PC-9 (cell line): ENCODE measurements at regions not wholly inside any gene's neighbourhood (a gene's known extent, or its start where the extent isn't known, plus 50 kb on each side); places are given as distances from the start of the nearest gene placed in this dataset.

Experiments
- BruUV-seq: library from RNA; stranded (reverse); fragments of 400-500 nt; replicated peaks from 2 replicates; lab custom pipeline; 2021; lab: Mats Ljungman, UMichigan
- CTCF ChIA-PET: fragments of 300-600 bp; sonication (Branson Sonifier 250); formaldehyde crosslinking; loops from one replicate; lab custom pipeline; 2022; ENCODE audit warnings: antibody characterized with exemption; lab: Charles Lee
- POLR2A ChIA-PET: fragments of 300-600 bp; sonication (Branson Sonifier 250); formaldehyde crosslinking; loops from one replicate; lab custom pipeline; 2022; ENCODE audit warnings: antibody characterized with exemption; ENCODE audit not compliant: unreplicated experiment; lab: Charles Lee
- DNase-seq, 2 experiments: peaks; one replicate each; pipeline versions ENCODE4 v3.0.0 to v3.0.0-alpha.2; 2015 to 2022; ENCODE audit warnings: mixed read lengths in 1 of 2
- H2AFZ ChIP-seq: fragments of 200-600 bp; sonication (generic); 2 replicates; pipeline ENCODE4 v1.8.1; 2017; ENCODE audit warnings: antibody characterized with exemption
- H3F3A ChIP-seq: fragments of 200-600 bp; sonication (generic); 2 replicates; pipeline ENCODE4 v1.8.1; 2017; ENCODE audit warnings: antibody characterized with exemption, mild to moderate bottlenecking, low read depth; ENCODE audit not compliant: insufficient read depth
- H3K27ac ChIP-seq: fragments of 200-600 bp; sonication (generic); 2 replicates; pipeline ENCODE4 v1.6.1; 2016; ENCODE audit warnings: mixed run types
- H3K27me3 ChIP-seq: fragments of 200-600 bp; sonication (generic); 2 replicates; pipeline ENCODE4 v1.6.1; 2016; ENCODE audit warnings: low read depth, mixed run types; ENCODE audit not compliant: insufficient read depth
- H3K36me3 ChIP-seq: fragments of 200-600 bp; sonication (generic); 2 replicates; pipeline ENCODE4 v1.6.1; 2016; ENCODE audit warnings: low read depth, mixed run types
- H3K4me1 ChIP-seq: fragments of 200-600 bp; sonication (generic); replicated peaks from 2 replicates; pipeline ENCODE4 v1.6.1; 2016; ENCODE audit warnings: mixed run types; ENCODE audit not compliant: insufficient read depth
- H3K4me2 ChIP-seq: fragments of 200-600 bp; sonication (generic); 2 replicates; pipeline ENCODE4 v1.6.1; 2017; ENCODE audit warnings: mixed run types
- H3K4me3 ChIP-seq: fragments of 200-600 bp; sonication (generic); 2 replicates; pipeline ENCODE4 v1.6.1; 2016; ENCODE audit warnings: mixed run types
- H3K79me2 ChIP-seq: fragments of 200-600 bp; sonication (generic); 2 replicates; pipeline ENCODE4 v1.6.1; 2017; ENCODE audit warnings: low read depth, mixed run types
- H3K9me2 ChIP-seq: fragments of 200-600 bp; sonication (generic); 2 replicates; pipeline ENCODE4 v1.8.1; 2017; ENCODE audit warnings: mild to moderate bottlenecking; ENCODE audit not compliant: insufficient read depth
- H3K9me3 ChIP-seq: fragments of 200-600 bp; sonication (generic); 2 replicates; pipeline ENCODE4 v1.8.1; 2016; ENCODE audit warnings: low read depth; ENCODE audit not compliant: insufficient read depth
- H4K20me1 ChIP-seq: fragments of 200-600 bp; sonication (generic); 2 replicates; pipeline ENCODE4 v1.8.1; 2017; ENCODE audit not compliant: insufficient read depth
- EZH2 ChIP-seq: fragments of 200-600 bp; sonication (generic); IDR thresholded peaks from 2 replicates; pipeline ENCODE4 v1.8.0; 2017; ENCODE audit warnings: antibody characterized with exemption, low read depth
- intact Hi-C: fragments of 100-400 bp; cut with micrococcal nuclease; formaldehyde crosslinking; loops from one replicate; pipeline ENCODE4 v1.10.0; 2022; ENCODE audit not compliant: unreplicated experiment
- TF ChIP-seq, protein P1 (sequence below): fragments of 200-600 bp; sonication (generic); conservative IDR thresholded peaks from 2 replicates; pipeline ENCODE4 v1.6.1; 2017; ENCODE audit warnings: mixed run types, antibody characterized with exemption, mild to moderate bottlenecking, moderate library complexity

- no peaks in the 10 kb centered on the region for H3K36me3 ChIP-seq
- H4K20me1 ChIP-seq = no peaks in the 10 kb centered on the region
- BruUV-seq = no TSS peak
- POLR2A ChIA-PET = no interaction called here
- no peaks in the 10 kb centered on the region for H3K79me2 ChIP-seq
- H3K9me3 ChIP-seq = no peaks in the 10 kb centered on the region
- H3K27ac ChIP-seq = no peak overlapping the region
- CTCF ChIA-PET = no interaction called here
- H3K4me2 ChIP-seq = no peak overlapping the region
- DNase-seq = no peak
- no peak overlapping the region for H3K4me3 ChIP-seq
- intact Hi-C loops = no loop called here
- H3K4me1 ChIP-seq = no peaks in the 10 kb centered on the region
- no peaks in the 10 kb centered on the region for H3K27me3 ChIP-seq
- H2AFZ ChIP-seq = no peak overlapping the region
- H3F3A ChIP-seq = no peaks in the 10 kb centered on the region
- TF ChIP-seq EZH2 = no peak
- TF ChIP-seq, protein P1, sequence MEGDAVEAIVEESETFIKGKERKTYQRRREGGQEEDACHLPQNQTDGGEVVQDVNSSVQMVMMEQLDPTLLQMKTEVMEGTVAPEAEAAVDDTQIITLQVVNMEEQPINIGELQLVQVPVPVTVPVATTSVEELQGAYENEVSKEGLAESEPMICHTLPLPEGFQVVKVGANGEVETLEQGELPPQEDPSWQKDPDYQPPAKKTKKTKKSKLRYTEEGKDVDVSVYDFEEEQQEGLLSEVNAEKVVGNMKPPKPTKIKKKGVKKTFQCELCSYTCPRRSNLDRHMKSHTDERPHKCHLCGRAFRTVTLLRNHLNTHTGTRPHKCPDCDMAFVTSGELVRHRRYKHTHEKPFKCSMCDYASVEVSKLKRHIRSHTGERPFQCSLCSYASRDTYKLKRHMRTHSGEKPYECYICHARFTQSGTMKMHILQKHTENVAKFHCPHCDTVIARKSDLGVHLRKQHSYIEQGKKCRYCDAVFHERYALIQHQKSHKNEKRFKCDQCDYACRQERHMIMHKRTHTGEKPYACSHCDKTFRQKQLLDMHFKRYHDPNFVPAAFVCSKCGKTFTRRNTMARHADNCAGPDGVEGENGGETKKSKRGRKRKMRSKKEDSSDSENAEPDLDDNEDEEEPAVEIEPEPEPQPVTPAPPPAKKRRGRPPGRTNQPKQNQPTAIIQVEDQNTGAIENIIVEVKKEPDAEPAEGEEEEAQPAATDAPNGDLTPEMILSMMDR = no peak
- no peaks in the 10 kb centered on the region for H3K9me2 ChIP-seq
These were observed 626.1 kb downstream of the TMEM182 start for GRCh38 chr2:103387888-103388287.

- Histone ChIP-seq H3K9me3 (no peaks in the 10 kb centered on the region), H3K4me2 (no peak overlapping the region), H3K4me3 (no peak overlapping the region), H4K20me1 (no peaks in the 10 kb centered on the region), H3K27me3 (peaks cover 26% of the 10 kb centered on the region), H2AFZ (no peak overlapping the region), H3K79me2 (no peaks in the 10 kb centered on the region), H3K36me3 (no peaks in the 10 kb centered on the region), H3K9me2 (no peaks in the 10 kb centered on the region), H3K4me1 (no peaks in the 10 kb centered on the region), H3K27ac (no peak overlapping the region), H3F3A (no peaks in the 10 kb centered on the region)
- BruUV-seq = no TSS peak
- no peak for TF ChIP-seq EZH2
- TF ChIP-seq, protein P1 = no peak
- no peak for DNase-seq
- CTCF ChIA-PET = no interaction called here
- intact Hi-C loops = no loop called here
- POLR2A ChIA-PET = no interaction called here
These were observed 634.3 kb downstream of the TMEM182 start for GRCh38 chr2:103396152-103396551.

DNA sequence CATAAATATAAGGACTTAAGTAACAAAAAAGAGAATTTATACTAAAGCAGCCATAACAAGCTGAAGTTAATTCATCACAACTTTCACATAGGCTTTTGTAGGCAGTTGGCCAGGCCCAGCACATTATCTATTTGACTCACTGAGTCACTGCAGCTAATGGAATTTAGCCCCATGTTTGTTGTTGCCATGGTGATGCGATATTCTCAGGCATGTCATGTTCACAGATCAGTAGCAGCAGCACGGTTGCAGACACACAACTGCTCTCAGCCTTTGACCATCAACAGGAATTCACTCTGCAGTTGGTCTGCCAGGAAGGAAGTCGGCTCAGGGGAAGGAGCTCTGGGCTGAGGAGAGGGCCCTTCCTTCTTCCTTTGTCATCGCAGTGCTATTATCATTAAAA is 639.8 kb downstream of the TMEM182 start:
- intact Hi-C loops = no loop called here
- Histone ChIP-seq H3K27ac (no peak overlapping the region), H3K4me1 (no peaks in the 10 kb centered on the region), H3K9me3 (no peaks in the 10 kb centered on the region), H3K4me3 (no peak overlapping the region), H3K36me3 (no peaks in the 10 kb centered on the region), H4K20me1 (no peaks in the 10 kb centered on the region), H3K27me3 (peaks cover 38% of the 10 kb centered on the region), H2AFZ (no peak overlapping the region), H3K79me2 (no peaks in the 10 kb centered on the region), H3F3A (no peaks in the 10 kb centered on the region), H3K9me2 (no peaks in the 10 kb centered on the region), H3K4me2 (no peak overlapping the region)
- POLR2A ChIA-PET = no interaction called here
- no TSS peak for BruUV-seq
- TF ChIP-seq EZH2 = no peak
- TF ChIP-seq, protein P1 = no peak
- DNase-seq = no peak
- CTCF ChIA-PET = no interaction called here
